ENCODE measurements at regions not wholly inside any gene's neighbourhood (a gene's known extent, or its start where the extent isn't known, plus 50 kb on each side); places are given as distances from the start of the nearest gene placed in this dataset.

GRCh38 chr14:73794146-73794545 is 57.5 kb upstream of the PTGR2 start:
- TF ChIP-seq, protein P1, sequence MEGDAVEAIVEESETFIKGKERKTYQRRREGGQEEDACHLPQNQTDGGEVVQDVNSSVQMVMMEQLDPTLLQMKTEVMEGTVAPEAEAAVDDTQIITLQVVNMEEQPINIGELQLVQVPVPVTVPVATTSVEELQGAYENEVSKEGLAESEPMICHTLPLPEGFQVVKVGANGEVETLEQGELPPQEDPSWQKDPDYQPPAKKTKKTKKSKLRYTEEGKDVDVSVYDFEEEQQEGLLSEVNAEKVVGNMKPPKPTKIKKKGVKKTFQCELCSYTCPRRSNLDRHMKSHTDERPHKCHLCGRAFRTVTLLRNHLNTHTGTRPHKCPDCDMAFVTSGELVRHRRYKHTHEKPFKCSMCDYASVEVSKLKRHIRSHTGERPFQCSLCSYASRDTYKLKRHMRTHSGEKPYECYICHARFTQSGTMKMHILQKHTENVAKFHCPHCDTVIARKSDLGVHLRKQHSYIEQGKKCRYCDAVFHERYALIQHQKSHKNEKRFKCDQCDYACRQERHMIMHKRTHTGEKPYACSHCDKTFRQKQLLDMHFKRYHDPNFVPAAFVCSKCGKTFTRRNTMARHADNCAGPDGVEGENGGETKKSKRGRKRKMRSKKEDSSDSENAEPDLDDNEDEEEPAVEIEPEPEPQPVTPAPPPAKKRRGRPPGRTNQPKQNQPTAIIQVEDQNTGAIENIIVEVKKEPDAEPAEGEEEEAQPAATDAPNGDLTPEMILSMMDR (IDR thresholded peaks at IDR 0.05), result no peak
- TF ChIP-seq POLR2A (IDR thresholded peaks at IDR 0.05), result no peak
